ENCODE measurements at regions not wholly inside any gene's neighbourhood (a gene's known extent, or its start where the extent isn't known, plus 50 kb on each side); places are given as distances from the start of the nearest gene placed in this dataset.

DNA sequence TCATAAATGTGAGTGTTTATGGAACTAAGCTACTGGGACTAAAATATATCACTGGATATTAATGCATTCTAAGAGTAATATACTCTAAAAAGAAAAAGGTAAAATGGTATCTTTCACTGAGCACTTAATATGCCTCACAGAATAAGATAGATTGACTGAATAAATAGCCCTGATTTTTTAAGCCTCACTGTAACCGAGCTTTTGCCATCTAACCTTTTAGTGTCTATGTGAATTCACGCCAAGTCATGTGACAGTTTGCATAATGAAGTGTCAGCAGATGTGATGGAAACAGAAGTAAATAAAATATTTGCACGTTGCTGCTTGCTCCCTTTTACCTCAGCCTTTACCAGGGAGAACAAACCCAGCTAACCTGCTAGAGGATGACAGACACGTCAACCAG, 119.7 kb upstream of the NWD2 start:
- Histone ChIP-seq H3K9me3 (no peaks in the 10 kb centered on the region), H3K27me3 (no peaks in the 10 kb centered on the region), H3K4me3 (no peak overlapping the region), H3K4me1 (no peaks in the 10 kb centered on the region), H3K27ac (no peak overlapping the region), H3K36me3 (no peaks in the 10 kb centered on the region)
- FAIRE-seq (no peak), ATAC-seq (no peak), DNase-seq (no peak)
- intact Hi-C loops (cut with DNase I), result no loop called here
- 51 to 64% methylated on average over 4 of the region's 4 CpGs for WGBS, 2 donors
- TF ChIP-seq, protein P1, sequence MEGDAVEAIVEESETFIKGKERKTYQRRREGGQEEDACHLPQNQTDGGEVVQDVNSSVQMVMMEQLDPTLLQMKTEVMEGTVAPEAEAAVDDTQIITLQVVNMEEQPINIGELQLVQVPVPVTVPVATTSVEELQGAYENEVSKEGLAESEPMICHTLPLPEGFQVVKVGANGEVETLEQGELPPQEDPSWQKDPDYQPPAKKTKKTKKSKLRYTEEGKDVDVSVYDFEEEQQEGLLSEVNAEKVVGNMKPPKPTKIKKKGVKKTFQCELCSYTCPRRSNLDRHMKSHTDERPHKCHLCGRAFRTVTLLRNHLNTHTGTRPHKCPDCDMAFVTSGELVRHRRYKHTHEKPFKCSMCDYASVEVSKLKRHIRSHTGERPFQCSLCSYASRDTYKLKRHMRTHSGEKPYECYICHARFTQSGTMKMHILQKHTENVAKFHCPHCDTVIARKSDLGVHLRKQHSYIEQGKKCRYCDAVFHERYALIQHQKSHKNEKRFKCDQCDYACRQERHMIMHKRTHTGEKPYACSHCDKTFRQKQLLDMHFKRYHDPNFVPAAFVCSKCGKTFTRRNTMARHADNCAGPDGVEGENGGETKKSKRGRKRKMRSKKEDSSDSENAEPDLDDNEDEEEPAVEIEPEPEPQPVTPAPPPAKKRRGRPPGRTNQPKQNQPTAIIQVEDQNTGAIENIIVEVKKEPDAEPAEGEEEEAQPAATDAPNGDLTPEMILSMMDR (IDR thresholded peaks at IDR 0.05), result no peak

DNA sequence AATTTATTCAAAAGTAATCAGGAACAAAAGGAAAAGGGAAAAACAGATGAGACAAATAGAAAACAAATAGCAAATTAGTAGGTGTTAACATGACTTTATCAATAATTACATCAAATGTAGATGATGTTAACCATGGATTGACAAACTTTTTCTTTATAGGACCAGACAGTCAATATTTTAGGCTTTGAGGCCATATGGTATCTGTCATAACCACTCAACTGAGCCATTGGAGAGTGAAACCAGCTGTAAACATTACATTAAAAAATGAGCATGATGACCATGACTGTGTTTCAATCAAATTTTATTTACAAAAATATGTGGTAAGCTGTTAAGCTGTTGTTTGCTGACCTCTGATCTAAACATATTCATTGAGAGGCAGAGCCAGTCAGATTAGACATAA, 118.5 kb upstream of the NWD2 start:
- TF ChIP-seq, protein P1 (IDR thresholded peaks at IDR 0.05), result no peak
- intact Hi-C loops (cut with DNase I), result no loop called here
- Histone ChIP-seq H3K36me3 (no peaks in the 10 kb centered on the region), H3K27me3 (no peaks in the 10 kb centered on the region), H3K9me3 (no peaks in the 10 kb centered on the region), H3K4me3 (no peak overlapping the region), H3K27ac (no peak overlapping the region), H3K4me1 (no peaks in the 10 kb centered on the region)
- ATAC-seq, result no peak
- FAIRE-seq, result no peak
- DNase-seq, result no peak

DNA sequence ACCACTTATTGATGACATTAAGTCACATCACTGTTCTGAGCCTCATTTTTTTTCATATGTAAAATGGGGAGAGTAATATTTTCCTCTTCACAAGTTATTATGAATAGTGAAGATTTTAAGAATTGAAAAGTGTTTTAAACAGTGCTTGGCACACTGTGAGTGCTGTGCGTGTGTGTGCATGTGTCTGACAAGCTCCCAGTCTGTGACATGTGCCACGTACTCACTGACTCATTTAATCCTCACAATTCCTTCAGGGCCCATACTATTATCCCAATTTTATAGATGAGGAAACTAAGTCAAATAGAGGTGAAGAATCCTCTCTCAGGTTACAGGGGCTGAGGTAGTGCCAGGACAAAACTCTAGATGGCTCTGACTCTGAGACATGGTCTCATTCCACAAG, 114.1 kb upstream of the NWD2 start:
- DNase-seq, result no peak
- TF ChIP-seq, protein P1 (IDR thresholded peaks at IDR 0.05), result no peak
- WGBS, 2 donors, result 83 to 86% methylated on average over 2 of the region's 2 CpGs
- Histone ChIP-seq H3K4me1 (no peaks in the 10 kb centered on the region), H3K27ac (no peak overlapping the region), H3K4me3 (no peak overlapping the region), H3K27me3 (no peaks in the 10 kb centered on the region), H3K36me3 (no peaks in the 10 kb centered on the region), H3K9me3 (no peaks in the 10 kb centered on the region)
- intact Hi-C loops (cut with DNase I), result no loop called here
- FAIRE-seq, result no peak
- no peak for ATAC-seq

DNA sequence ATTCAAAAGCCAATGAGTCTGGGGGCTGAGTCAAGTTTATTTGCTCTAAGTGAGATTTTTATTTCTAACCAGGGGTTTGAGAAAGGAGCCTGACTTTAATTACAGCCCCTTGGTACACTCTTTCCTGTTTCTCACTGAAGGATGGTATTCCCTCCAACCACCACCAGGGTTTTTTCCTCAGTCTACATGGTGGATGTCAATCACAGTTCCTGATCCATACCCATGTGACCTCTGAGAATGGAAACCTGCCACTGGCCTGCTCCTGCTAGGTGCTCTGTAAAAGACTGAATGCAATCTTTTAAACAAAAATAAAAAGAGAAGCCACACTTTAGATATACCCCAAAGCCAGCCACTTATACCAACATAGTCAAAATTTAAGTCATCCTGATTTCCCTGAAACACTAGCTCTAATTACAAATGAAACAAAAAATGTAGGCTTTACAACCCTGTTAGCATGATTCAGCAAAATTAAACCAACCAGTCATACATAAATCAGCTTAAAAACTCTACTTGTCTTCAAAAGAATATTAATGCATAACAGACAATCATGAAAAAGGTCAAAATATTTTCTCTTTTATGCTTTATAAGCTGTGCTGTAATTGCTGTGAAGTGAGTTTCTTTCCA, 112.1 kb upstream of the NWD2 start:
- ATAC-seq, result no peak
- intact Hi-C loops (cut with DNase I), result no loop called here
- Histone ChIP-seq H3K36me3 (no peaks in the 10 kb centered on the region), H3K4me1 (no peaks in the 10 kb centered on the region), H3K27me3 (no peaks in the 10 kb centered on the region), H3K9me3 (no peaks in the 10 kb centered on the region), H3K4me3 (no peak overlapping the region), H3K27ac (no peak overlapping the region)
- DNase-seq, result no peak
- FAIRE-seq, result no peak
- TF ChIP-seq, protein P1 (IDR thresholded peaks at IDR 0.05), result no peak

DNA sequence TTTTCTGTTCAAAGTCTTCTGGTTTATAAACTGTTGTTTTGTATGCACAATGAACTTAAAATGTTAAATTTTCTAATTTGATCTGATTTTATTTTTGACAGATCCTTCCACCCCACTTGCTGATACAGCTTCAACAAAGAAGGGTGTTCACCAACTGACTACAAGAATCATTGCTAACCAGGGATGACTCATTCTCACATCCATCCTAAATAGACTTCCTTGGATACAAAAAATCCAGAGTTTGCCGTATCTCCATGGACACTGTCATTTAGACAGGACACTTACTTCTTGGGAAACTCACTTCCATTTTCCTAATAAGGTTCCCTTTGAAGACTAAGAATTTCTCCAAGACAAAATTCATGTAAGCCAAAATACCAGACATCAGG, 111.6 kb upstream of the NWD2 start:
- DNase-seq, result no peak
- WGBS, 2 donors, result 85 to 92% methylated on average over 1 of the region's 1 CpG
- Histone ChIP-seq H3K4me3 (no peak overlapping the region), H3K4me1 (no peaks in the 10 kb centered on the region), H3K36me3 (no peaks in the 10 kb centered on the region), H3K27ac (no peak overlapping the region), H3K9me3 (no peaks in the 10 kb centered on the region), H3K27me3 (no peaks in the 10 kb centered on the region)
- no peak for ATAC-seq
- TF ChIP-seq, protein P1 (IDR thresholded peaks at IDR 0.05), result no peak
- intact Hi-C loops (cut with DNase I), result no loop called here
- FAIRE-seq, result no peak
